OCI-LY3 (cell line): ENCODE measurements at regions not wholly inside any gene's neighbourhood (a gene's known extent, or its start where the extent isn't known, plus 50 kb on each side); places are given as distances from the start of the nearest gene placed in this dataset.
"Not testable (repeated sequence)": the region's sequence is repeated elsewhere in the genome, so short reads cannot be mapped to it uniquely, and the experiment has no call there.

Experiments
- CTCF ChIP-seq: fragments of 200-600, 300-600 bp; sonication (generic); IDR thresholded peaks from 2 replicates; pipeline ENCODE4 v1.5.1; 2014; ENCODE audit warnings: antibody characterized with exemption, low read length, low read depth
- EZH2phosphoT487 ChIP-seq: fragments of 200-600 bp; shearing (Covaris generic); IDR thresholded peaks from 2 replicates; pipeline ENCODE4 v1.6.1; 2018; ENCODE audit warnings: antibody characterized with exemption, mixed run types, low read depth

GRCh38 chr9:65449886-65450610, 165.0 kb upstream of the FOXD4L5 start:
- not testable (repeated sequence) for TF ChIP-seq CTCF, EZH2phosphoT487
